GM21390 (cell line): ENCODE measurements at regions not wholly inside any gene's neighbourhood (a gene's known extent, or its start where the extent isn't known, plus 50 kb on each side); places are given as distances from the start of the nearest gene placed in this dataset.
"Not testable (repeated sequence)": the region's sequence is repeated elsewhere in the genome, so short reads cannot be mapped to it uniquely, and the experiment has no call there.

ENCODE experiments used
- ATAC-seq: cut with Tn5 transposase; IDR thresholded peaks from one replicate; pipeline ENCODE4 v1.9.1; 2021; ENCODE audit not compliant: unreplicated experiment

DNA sequence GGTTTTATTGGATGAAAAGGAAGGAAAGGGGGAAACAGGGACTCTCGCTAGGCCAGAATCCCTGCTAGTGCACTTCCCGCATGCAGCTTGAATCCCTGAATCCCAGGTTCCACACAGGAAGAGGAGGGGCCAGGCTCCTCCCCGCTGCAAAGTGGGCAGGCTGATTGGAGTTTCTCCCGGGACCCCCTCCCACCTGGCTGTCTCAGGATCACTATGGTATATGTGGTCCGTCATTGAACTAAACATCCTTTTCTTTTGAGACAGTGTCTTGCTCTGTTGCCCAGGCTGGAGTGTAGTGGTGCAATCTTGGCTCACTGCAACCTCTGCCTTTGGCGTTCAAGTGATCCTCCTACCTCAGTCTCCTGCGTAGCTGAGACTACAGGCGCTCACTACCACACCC lies 70.7 kb downstream of the FAM50B start:
- no peak for ATAC-seq

DNA sequence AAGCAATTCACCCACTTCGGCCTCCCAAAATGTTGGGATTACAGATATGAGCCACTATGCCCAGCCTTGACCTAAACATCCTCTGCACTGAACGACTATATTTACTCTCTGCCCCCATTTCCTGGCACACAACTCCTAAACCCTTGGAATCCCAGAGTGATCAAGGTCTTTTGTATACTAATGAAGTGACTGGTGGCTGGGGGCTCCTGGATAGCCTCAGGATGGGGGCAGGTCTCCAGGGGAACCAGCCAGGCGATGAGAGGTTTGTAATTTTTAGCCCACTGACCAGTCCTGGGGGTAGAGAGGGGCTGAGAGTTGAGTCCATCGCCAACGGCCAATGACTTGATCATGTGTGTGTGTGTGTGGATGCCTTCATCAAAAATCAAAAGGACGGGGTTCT lies 71.1 kb downstream of the FAM50B start:
- ATAC-seq = no peak

DNA sequence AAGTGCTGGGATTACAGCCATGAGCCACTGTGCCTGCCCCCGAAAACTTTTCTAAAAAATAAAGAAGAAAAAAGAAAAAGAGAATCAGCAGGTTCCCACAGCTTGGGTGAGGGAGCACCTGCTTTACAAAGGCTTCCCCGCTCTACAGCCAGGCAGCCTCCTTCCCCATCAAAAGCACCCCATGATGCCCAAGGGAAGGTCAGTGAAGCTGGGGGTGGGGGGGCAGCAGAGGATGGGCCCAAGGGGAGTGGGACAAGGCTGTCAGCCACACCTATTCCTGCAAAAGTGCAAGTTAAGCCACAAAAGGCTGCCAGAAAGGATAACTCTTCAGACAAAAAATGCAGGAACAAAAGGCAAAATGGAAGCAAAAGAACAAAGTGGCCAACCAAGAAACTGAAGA lies 72.5 kb downstream of the FAM50B start:
- ATAC-seq = no peak

DNA sequence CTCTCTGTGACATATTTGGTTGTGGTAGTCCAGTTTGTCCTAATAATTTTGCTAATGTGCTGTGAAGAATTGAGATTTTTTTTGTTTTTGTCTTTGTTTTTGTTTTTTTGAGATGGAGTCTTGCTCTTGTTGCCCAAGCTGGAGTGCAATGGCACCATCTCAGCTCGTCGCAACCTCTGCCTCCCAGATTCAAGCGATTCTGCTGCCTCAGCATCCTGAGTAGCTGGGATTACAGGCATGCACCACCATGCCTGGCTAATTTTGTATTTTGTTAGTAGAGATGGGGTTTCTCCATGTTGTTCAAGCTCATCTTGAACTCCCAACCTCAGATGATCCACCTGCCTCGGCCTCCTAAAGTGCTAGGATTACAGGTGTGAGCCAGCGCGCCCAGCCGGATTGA lies 73.4 kb downstream of the FAM50B start:
- ATAC-seq = not testable (repeated sequence)

DNA sequence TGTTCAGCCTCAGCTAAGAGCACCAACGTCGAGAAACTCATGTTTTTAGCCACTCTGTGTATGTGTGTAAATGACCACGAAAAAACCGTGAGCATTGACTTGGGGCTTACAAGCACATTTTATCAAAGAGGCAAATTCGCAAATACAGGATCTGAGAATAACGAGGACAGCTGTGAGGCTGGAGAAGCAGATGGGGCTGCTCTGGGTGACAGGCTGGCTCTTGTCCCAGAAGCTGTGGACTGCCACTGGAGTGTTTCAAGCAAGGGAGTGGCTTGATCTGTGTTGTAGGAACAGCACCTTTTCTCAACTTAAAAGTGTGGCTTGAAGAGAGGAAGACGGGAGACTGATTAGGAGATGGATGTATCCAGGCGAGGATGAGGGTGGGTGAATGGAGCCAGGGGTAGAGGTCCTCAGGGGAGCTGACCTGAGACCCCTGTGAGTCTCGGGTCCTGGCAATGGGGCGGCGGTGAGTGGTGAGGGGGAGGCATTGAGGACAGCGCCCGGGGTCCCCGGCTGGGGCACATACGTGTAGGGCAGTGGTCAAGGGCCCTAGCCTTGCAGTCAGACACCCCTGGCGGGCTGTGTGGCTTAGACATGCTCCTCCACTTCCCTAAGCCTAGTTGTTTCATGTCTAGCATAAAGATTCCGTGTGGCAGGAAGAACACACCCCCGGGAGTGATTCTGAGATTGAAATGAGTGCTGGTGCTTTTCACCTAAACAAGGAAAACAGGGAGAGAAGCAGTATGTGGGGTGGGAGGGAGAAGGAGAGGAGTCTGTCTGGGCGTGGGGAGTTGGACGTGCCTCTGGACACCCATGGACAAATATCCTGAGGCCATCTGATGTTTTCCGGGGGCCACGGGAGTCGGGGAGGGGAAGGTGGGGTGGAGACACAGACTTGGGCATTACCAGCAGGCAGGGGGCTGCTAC lies 76.3 kb downstream of the FAM50B start:
- ATAC-seq = not testable (repeated sequence)

DNA sequence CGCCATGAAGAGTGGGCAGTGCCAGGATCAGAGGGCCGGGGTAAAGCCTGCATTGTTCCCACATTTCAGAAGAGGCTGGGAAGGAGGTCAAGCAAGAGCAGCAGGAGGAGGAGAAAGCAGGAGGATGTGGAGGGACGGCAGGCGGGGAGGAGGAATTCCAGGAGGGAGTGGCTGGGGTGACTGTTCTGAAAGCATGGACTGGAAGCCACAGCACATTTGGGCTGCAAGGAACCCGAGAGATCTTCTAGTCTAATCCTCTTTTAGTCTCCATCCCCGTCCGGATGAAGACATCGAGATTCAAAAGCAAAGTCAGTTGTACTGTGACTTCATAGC lies 76.9 kb downstream of the FAM50B start:
- no peak for ATAC-seq

DNA sequence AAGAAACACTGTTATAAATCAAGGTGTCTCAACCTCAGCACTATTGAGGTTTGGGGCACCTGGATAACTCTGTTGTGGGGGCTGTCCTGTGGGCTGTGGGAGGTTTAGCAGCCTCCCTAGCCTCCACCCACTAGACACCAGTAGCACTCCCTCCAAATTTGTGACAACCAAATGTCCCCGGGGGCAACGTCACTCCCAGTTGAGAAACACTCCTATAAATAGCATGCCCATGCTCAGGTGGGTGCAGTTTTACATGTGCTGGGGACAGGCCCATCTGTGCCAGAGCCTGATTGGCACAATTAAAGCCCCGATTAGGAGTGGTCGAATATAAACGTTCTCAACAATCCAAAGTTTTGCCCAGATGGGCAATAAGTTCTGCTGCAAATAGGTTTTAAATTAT lies 78.9 kb downstream of the FAM50B start:
- ATAC-seq = no peak

DNA sequence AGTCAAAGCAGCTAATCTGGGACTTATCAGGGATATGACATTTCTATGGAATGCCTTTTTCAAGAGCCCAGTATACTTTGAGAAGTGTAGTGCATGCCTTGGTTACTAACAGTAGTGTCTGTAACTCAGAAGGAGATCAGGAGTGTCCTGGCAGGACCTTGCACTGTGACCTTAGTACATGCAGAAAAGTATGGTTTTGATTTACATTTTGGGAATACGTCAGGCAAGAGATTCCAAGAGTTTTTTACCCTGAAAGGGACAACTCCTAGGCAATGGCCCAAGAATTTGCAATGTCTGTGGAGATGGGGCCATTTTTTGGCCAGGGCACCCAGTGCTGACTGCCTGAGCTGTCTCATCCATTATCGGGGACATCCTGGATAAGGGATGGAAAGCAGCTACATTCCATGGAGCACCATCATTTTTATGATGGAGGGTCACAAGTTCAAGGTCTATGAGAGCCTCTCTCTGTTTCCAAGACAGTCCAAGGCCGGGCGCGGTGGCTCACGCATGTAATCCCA lies 80.2 kb downstream of the FAM50B start:
- no peak for ATAC-seq

DNA sequence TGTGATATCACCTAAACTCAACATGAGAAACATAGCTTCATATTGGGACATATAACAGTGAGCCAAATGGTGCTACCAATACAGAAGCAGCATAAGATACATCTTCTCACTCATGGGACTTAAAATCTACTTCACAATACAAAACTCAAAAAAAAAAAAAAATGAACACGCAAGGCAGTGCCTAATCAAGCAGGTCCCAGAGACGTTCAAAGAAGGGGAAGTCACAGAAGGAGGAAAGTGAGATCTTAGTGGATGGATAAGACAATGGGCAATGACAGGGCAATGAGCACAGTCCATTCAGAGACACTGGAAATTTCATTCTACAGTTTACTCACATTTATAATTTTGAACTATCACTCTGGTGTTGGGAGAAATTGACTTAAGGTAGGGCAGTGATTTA lies 88.3 kb downstream of the FAM50B start:
- no peak for ATAC-seq

DNA sequence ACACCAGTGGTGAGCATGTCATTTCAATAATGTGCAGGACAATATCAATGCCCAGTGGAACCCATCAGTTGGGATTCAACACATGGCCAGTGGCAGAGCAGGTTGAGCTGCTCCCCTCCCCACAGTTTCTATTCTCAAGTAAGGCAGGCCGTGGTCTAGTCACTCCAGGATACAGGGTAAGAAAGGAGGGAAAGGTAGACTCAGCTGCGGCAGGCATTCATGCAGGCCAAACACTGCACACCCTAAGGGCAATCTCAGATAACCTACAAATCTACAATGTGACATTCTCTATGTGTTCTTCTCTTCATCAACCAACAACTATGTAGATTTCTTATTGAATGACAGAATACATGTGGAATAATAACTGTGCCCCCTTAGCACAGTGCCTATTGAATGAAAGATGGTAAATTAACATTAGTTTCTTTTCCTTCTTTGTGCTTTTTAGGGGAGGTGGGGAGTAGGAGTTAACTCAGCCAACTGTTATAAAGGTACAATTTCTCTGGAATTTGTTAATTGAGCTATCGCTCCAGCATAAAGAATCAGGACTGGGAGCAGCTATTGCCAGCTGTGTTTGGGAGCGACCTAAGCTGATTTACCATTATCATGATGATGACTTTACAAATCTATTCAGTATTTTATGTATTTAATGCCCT lies 89.7 kb downstream of the FAM50B start:
- ATAC-seq = no peak

DNA sequence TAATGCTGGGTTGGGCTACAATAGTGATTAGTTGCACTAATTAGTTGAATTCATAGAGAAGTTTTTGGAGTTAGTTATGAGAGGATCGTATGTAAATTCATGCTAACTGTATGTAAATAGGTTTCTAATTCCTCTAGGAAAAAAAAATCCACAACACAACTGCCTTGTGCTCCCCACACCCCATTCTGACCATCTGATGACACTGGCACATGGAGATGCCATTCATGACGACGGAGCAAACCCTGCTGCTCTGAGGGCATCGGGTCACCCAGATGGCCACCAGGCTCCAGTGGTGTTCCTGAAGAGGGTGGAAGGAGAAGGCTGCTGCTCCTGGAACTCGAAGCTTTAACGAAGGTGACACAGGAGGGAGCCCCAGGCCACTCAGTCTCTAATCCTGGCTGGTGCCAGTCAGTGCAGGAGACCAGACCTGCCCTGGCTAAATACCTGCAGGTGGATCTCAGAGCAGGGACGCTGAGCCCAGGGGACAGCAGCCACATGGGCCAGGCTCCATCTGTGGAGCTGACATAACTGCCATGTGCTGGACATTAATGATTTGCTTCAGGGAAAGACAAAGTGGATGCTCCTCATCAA lies 90.3 kb downstream of the FAM50B start:
- ATAC-seq = no peak

DNA sequence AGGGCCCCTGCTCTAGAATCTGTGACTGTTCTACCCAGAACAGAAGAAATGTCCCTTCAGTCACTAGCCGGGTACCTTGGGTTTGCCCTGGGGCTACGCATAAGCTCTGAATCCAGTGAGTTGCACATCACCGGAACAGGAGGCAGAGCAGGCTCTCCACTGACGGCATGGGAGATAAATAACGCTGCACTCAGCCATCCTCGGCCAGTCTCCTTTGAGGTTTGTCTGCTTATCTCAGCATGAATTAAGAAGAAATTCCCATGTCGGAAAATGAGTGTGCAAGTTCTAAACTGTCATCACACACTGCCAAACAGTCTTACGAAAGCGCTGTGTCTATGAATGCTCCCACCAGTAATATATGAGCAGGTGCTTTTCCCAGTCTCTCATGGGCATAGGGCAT lies 90.8 kb downstream of the FAM50B start:
- no peak for ATAC-seq

DNA sequence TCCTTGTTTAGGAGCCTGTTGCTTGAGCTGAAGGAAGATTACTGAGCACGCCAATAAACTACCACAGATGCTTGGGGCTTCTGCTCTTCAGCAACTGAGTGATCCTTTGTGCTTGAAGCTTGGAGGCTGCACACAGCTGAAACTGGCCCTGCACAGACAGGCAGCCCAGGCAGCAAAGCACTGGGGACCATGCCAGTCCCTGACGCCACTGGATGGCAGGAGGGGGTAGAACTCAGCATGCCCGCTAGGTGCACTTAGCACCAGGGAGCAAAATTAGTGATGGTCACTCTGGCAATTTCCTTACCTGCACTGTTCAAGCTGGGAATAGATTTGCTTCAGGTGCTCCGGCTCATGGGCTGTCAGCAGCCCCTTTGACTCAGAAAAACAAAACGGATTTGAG lies 91.5 kb downstream of the FAM50B start:
- no peak for ATAC-seq

DNA sequence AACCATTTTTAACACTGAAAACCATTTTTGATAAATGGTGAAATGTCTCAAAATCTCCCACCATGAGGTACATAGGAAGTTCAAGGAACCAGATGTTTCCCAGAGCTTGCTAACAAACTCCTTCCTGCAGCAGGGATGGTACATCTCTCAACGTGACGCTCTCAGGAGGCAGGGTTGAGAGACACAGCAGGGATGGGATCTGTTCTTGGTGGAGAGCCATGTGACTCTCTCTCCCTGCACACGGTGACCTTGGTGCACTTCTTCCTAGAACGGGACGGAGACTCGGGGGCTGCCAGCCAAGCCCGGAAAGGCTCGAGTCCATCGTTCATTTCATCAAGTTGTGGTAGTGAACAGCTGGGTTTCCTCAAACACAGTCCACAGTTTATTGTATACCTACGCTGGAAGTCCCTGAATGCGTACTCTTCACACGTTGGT lies 94.2 kb downstream of the FAM50B start:
- no peak for ATAC-seq

DNA sequence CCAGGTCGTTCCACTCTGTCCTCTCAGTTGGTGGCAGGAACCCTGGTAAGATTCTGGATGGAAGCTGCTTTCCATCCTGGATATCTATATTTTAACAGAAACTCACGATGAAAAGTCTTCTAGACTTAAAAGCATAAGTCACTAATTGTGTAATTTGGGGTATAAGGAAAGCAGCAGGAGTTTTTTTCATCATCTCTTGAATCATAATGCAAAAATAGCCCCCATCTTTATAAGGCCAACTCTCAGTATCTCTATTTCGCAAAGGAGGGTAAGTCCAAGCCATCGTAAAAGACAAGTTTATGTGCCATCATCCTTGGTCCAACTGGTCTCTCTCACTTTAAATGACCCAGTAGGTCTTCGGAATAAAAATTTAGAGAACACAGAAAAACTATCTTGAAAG lies 95.1 kb downstream of the FAM50B start:
- no peak for ATAC-seq

DNA sequence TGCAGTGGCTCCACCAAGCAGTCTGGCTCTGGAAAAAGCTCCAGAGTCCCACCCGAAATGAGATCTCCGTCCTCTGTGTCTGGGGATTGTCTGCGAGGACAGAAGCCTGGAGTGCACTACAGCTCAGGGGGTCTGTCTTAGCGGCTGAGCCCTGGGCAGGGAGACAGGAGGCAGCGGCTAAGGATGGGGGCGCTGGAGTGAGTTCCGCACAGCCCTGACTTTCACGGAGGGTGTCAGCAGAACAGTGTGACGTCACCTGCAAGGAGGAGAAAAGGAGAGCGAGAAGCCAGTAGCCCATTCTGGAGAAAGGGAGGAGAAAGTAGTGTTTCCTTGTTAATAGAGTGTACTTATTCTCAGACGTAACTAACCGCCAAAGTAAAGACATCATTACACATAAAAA lies 97.6 kb downstream of the FAM50B start:
- no peak for ATAC-seq

DNA sequence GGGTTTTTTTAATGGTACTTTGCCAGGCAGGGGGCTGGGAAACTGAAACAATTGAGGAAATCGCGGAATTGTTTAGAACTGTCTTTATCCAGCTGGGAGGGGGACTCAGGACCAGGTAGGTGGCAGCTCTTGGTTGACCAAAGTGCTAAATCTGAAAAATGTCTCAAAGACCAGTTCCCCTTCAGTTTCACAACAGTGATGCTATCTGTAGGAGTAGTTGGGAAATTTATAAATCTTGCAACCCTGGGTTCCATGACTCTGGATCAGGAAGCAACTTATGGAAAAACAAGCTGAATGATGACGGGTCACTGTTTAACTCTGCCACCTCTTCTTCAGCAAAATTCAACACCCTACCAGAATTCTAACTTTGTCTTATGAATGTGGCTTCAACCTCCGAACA lies 99.7 kb downstream of the FAM50B start:
- ATAC-seq = no peak

DNA sequence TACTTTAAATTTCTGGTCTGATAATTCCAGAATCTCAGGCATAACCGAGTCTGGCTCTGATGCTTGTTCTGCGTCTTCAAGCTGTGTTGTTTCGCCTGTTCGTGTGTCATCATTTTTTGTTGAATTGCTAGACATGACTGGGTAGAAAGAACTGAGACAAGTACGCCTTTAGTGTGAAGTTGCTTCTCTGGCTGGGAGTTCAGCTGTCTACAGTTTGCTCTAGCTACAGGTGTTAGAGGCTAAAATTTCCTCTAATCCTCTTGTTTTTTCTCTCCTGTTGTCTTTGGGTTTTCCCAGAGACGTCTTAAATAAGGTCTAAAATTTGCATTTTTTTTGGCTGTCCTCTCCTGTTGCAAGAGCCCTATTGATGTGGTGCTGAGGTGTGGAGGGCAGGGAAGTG lies 100.3 kb downstream of the FAM50B start:
- ATAC-seq = no peak

DNA sequence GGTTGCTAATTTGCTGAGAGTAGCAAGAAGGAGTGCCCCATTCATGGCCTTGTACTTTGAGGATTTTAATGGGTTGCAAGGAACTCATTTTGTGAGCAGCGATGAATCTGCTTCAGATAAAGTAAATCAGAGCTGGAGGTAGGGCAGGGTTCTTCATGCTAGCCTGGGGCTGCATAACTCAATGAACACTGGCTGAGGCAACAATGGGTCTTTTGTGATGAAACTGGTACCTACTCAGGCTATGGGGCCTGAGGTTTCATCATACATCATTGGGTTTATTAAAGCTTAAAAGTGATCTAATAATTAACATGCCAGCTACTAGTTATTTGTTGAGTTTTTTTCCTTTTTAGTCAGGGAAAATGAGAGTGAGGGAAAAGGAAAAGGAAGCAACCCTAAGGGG lies 106.9 kb downstream of the FAM50B start:
- ATAC-seq = no peak

DNA sequence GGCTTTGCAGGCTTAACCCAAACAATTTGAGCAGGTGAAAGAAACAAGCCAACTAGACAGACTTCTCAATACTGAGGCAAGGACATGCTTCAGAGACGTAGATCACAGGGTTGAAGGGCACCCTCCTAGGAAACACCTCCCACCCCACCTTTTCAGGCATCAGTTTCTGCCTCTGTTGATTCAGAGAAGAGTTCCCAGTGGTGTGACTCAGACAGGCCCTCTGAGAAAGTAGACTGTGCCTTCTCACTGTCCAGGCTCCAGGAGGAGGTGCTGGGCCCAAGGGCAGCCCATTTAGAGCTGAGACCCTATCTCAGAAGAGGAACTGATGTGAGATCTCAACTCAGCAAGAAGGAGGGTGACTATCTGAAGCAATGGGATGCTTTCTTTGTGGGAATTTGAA lies 108.1 kb downstream of the FAM50B start:
- ATAC-seq = no peak

DNA sequence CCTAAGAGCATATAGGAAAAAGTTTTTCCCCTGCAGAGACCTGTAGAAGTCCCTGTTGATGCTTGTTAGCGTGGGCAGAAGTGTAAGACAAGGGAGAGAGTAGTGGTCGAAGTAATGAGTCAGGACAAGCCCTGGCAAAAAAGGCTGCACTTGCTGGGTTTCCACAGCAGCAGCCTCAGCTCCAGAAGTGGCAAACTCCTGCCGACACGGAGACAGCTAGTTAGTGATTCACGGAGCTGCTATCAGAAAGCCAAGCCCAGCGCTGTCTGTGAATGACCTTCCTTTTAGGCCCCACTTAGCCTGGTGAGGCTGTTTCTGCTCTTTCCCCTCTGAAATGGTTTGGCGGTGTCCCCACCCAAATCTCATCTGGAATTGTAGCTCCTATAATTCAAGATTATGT lies 109.1 kb downstream of the FAM50B start:
- no peak for ATAC-seq

DNA sequence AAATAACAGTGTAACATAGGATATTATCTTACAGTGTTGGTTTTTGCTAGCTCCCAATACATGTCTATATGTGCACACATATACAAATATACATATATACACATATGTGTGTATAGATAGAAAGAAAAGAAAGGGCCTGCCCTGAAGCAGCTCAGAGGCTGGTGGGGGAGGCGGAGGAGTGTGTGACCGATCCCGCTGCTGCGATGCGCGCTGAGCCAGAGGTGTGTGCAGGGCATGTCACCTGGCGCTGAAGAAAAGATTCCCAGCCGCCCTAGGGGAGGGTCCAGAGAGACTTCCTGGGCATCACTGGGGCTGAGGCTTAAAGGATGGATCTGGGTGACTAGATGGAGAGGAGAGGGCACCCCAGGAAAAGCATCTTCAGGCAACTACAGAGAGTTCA lies 110.2 kb downstream of the FAM50B start:
- no peak for ATAC-seq
